ENCODE measurements at regions not wholly inside any gene's neighbourhood (a gene's known extent, or its start where the extent isn't known, plus 50 kb on each side); places are given as distances from the start of the nearest gene placed in this dataset.

DNA sequence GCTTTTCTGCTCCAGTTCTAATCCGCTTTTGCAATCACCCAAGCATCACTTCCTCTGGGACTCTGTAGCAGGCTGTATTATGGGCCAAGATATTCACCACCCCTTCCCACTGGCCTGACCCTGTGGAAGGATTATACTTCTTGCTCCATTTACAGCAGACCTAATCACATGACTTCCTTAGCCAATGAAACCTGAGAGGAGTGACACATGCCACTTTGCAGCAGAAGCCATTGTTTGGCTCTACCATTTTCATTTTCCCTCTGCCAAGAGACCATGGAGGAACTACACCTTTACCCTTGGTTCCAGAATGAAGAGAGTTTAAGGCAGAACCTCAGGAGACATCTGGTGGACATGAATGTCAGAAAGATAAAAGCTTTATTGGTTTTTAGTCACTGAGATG lies 134.9 kb upstream of the HSD17B12 start:
- no peak for DNase-seq

DNA sequence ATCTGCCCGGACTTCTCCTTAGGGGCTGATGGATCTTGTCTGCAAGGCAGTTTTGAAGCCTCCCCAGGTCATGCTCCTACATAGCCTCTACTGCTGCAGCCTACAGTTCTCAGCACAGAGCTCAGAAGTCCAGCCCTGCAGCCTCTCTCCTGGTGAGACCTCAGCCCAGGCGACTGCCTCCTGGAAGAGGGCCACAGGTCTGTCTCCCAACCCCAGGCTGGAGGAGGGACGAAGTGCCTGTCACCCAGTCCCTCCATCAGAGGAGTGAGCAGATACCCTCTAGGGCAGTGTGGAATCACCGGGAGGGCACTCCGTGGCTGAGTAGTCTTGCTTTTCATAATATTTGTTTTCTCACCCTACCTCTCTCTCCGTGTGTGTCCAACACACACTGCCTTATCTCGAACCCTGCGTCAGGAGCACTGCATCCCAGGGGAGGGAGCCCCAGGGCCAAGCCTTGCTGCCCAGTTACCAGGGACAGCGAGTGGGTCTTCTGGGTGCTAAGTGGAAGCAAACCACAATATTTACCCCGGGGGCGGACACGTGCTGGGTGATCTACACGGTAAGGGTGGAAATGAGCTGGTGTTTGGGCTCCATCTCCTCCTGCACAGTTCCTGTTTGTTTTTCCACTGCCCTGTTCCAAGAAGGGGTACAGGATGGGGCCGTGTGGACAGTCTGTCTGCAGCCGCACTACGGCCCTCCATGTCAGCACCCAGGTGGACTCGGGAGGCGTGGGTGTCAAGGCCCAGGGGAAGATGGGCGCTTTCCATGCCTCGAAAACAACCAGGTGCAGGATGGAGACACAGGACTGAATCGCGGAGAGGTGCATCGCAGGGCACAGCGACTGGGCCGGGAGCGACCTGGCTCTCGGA lies 133.7 kb upstream of the HSD17B12 start:
- DNase-seq, result no peak

DNA sequence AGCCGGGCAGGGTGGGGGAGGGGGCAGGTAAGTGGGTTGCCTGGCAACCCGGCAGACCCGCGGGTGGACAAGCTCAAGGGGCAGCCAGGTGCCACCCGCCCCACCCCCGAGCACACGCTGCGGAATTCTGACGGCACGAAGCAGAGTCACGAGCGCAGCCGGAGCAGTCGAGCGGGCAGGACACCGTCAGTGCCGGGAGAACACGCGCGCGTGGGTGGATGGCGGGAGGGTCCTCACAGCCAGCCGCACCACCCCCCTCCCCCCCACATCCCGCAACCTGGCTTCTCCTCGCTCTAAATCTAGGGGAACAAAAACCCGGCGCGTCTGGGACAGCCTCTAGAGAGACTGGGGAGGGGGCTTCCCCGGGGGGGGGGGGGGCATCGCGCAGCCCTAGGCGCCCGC lies 133.1 kb upstream of the HSD17B12 start:
- DNase-seq, result no peak

DNA sequence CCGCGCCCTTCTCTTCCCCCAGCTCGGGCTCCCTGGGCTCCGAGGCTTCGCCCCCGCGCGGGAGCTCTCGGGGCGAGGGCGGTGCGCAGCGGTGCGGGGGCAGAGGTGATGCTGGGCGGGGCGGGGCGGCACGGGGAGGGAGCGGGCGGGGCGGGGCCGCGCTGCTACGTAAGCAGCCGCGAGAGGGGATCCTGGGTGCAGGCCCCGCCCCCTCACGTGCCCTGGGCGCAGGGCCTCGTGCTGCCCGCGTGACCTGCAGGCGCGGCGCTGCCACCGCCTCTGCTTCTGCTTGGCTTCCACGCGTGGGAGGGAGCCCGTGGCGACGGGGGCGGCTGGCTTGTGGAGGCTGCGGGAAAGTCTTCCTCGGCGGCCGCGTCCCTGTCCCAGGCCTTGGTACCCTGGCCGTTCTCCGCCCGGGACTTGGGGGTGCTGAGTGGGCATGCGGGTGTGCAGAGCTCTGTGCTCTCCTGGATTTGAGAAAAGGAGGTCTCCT lies 132.6 kb upstream of the HSD17B12 start:
- no peak for DNase-seq

DNA sequence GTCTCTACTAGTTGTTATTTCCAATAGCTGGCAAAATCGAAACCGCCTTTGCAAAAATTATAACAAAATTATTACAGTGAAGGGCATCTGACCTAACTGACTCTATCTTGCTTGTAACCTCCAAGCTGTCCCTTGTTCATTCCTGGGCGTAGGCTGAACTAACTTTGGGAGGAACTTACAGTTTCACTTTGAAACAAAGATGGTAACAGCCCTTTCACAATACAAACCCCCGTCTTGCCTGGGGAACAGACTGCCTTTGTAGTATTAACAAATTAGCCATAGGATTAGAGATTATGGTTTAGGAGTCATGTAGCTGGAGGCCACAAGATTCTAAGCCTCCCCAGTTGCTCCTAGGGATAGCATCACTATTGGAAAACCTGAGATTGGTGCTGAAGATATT lies 131.6 kb upstream of the HSD17B12 start:
- DNase-seq, result no peak

DNA sequence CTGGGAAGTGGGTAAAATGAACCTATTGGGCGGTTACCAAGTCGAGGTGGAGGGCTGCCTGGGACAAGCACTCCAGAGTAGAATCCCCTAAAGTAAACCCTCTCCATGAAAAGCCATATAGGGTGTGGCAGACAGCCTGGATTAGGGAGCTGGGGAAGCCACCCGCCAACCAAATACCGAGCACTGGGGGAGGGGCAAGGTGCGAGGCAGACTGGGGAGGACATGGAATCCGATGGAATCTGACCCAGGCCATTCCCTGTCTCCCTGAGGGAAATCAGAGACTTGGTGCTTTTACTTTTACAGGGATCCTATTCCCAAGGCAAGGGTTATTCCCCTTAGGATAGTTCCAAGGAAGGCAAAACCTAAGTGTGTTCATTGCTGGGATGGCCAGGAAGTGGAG lies 130.9 kb upstream of the HSD17B12 start:
- no peak for DNase-seq

DNA sequence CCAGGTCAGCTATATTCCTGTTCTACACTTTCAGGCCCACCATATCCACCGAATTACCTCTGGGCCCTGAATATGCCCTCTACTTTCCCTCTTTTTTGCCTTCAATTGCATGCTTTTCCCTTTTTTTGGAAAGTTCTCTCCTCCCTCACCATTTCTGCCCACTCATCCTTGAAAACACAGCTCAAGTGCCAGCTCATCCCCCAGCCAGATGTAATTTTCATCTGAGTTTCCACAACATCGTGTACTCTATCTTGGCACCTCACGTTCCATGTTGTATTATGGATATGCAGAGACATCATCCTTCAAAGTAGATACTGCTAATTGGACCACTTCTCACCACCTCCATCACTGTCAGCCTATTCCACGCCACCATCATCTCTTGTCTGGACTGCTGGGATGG lies 129.8 kb upstream of the HSD17B12 start:
- DNase-seq, result no peak

DNA sequence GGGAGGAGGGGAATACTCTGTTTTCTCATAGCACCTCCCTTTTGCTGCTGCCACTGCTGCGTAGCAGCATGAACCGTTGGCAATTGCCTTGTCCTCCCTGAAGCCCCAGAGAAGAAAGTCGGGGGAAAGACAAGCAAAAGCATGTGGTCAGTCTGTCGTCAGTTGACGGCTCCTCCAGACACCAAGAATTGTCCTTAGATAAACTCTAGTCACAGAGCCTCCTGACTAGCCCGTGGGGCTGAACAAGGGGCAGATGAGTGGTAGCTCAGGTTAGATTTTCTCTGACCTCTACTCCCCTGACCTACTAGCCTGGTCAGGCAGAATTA lies 126.4 kb upstream of the HSD17B12 start:
- DNase-seq, result no peak

DNA sequence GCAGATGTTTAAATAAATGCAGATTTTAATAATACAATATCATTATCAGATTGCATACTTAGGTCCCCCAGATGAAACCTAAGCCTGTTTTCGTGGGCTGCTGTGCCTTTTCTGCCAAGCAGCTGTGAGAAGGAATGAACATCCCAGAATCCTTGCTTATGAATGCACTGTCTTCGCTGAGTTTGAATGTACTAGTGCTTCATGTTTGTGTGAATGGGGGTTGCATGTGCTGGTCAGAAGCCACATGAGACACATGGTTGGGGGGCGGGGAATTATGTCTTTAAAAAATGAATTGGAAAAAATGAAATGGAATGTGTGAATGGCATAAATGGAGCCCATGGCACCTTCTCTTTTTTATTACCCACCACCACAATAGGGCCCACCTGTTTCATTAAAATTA lies 125.4 kb upstream of the HSD17B12 start:
- no peak for DNase-seq

DNA sequence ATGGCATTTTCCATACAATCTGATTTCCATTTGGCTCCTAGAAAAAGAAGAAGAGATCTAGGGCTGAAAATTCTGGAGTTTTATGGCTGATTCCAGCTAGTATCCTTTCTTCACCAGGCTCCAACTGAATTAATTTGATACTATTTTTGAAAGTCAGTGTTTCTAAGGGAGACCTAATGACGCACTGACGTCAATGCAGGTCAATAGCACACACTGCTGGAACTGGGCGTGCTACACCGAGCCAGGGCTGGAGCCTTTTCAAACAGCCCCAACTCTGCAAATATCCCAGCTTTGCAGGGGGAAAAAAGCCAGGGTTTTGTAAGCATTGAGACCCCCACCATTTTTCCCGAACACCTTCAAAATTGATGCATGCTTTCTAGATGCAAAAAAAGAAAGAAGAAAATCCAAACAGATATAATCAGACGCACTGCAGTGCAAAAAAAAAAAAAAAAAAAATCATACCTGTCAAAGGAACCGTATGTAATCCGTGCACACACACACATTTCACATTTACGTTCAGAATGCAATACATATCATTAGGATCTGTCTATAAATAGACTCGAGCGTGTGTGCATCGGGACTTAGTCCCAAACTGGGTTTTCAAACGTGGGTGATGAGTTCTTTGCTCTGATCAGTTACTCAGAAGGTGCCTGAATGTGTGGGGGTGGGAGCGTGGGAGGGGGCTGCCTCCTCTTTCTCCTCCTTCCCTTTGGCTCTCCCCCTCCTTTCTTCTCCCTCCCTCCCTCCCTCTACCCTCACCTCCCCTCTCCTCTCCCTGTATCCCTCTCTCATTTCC lies 124.5 kb upstream of the HSD17B12 start:
- no peak for DNase-seq

DNA sequence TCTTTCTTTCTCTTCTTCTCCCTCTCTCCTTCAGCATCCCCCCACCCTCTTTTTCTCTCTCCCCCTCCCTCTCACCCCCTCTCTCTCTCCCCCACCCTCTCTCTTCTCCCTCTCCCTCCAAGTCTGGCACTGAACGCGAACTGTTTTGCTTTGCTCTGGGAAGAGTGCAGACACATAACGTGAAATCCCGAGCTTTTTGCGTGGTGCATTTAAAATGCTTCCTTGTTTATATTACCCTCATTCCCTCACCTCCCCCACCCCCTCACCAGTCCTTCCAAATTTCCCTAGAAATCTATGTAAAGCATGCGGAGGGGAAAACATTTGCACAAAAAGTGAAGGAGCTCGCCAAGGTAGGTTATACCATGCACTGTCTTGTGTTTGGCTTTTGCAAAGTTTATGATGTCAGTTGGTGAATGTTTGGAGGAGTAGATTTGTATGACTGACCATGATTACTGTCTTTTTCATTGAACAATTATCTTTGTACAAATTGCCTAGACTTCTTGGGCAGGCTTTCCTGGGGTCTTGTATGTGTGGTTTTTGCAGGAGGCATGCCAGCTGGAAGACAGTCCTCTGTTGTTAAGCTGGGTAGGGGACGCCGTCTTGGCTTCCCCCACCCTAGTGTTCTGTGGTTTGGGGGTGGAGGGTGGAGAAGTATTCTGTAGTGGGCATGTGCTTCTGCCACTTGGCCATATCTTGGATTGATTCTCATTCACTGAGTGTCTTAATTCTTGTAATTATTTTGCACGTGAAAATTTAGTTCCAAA lies 123.7 kb upstream of the HSD17B12 start:
- no peak for DNase-seq

DNA sequence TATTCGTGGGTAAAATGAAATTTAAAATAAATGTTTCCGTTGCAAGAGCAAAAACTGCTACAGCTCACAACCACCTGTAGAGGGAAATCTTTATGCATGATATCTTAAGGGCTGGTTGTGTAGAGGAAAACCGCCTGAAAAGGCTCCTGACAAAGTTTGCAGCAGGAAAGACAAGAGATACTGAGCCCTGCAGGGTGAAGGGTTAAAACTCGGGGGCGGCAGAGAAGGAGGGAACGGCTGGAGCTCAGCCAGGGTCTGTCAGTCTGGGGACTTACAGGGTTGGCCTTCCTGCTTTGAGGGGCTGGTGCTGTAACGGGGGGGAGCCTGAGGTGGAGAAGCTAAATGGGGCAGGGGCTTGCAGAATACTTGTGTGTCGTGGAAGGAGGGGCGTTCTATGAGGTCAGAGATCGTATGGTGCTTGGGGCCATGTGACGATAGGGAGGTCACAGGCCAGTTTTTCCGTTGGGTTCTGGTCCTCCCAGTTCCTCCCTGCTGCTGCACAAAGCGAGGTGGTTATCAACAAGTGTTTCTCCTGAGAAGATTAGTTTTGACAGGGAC lies 122.9 kb upstream of the HSD17B12 start:
- no peak for DNase-seq

DNA sequence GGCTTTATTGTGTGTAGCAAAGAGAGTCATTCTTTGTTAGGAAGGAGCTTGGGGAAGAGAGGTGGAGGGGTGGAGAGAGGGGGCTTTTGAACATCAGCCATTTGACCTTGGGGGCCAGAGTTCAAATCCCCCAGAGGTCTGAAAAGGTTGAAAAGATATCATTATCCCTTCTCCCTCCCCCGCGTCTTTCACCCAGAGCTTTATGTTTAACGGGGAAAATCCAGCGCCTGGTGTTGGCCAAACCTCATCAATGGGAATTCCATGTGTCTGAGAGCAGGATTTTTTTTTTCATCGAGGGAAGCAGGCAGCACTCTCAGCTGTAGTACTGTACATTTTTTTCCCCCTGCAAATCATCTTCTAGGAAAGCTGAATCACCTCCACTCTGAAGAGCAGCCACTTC lies 122.4 kb upstream of the HSD17B12 start:
- no peak for DNase-seq

DNA sequence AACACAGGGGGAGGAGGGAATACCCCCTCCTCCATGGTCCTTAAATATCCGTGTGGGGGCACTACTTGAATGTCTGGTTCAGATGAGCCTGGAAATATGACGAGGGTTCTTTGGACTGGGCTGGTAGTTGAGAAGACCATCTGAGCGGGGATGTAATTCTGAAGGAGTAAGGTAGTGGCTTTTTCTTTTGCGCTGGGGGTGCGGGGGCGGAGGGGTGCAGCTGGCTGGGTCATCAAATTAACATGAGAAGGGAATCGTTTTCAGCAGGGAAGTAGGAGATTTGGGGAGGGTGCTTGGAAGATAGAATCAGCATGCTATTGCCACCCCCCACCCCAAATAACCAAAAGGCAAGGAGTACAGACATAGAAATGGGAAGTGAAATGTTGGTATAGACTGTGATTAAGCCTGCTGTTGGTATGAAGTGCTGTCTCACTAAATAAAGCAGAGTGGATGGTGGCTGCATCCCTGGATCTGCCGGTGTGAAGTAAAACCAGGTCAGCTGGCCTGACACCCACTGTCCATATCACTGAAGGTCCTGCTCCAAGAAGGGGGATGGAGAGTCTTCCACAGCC lies 121.9 kb upstream of the HSD17B12 start:
- DNase-seq, result no peak

DNA sequence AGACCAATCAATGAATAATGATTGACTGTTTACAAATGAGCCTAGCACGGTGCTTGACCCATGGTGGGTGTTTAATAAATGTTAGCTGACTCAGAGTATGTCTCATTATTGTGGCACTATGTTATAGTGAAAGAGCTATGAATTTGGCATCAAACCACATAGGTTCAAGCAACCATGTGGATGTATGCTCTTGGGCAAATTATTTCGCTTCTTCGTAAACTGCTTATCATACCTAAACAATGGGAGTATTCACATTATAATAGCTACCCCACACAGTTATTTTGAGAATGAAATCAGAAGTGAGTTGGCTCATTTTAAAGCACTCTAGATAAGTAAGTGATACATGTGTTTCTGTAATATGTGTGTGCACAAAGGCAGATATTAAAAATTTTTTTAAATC lies 118.7 kb upstream of the HSD17B12 start:
- DNase-seq, result no peak

DNA sequence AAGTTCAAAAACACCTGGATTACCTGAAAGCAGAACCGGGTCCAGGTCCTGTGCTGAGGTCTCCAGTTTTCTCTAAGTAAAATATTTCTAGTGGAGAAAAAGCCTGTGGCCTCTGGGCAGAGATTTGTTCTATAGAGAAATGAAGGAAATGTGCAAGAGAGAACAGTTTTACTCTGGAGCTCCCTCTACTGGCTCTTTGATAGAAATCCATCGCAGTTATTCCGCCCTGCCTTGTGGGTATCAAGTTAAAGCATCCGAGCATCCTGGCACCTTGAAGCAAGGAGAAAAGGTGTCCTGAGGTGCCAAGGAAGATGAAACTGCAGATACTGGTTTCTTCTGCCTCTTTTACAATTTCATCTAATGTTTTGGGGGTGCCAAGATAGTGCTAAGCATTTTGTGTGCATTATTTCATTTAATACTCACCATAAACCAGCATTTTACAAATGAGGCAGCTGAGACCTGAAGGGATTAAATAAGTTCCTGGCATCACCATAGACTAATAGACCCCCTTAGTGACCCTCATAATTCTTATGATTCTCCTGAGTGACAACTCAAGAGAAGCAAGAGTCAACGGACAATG lies 113.1 kb upstream of the HSD17B12 start:
- DNase-seq, result peak; percentile 38

DNA sequence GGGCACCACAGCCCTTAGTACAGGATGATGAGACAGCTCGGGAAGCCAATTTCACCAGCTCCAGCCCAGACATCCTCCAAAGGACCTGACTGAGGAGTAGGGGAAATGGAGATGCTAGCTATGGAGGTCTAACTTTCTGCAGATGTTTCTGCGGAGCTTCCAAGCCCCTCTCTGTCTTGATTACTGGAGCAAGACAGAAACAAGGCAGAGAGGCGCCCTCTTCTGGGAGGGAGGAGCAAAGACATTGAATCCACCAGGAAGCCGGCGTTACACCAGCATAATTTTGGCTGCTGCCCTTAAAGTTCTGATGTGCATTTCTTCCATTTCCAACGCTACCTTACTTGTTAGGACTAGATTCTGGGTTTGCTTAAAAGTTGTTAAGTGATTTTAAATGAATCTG lies 107.3 kb upstream of the HSD17B12 start:
- DNase-seq, result peak; percentile 29

DNA sequence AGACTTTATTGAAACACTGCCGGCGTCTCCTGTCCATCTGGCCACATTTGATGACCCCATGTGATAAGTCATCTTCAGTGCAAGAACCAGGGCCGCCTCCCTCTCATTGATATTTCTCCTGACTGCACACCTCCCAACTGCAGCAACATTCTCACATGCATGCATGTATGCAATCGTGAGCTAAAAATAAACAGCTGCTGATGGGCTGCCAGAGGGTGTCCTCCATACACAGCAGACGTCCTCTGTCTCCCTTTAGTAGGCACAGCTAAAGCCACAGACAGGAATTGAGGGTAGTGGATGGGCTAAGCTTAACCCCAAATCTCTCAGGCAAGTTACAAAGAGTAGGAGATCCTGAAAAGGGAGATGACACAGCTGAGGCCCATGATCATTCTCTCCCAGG lies 106.7 kb upstream of the HSD17B12 start:
- DNase-seq, result no peak

DNA sequence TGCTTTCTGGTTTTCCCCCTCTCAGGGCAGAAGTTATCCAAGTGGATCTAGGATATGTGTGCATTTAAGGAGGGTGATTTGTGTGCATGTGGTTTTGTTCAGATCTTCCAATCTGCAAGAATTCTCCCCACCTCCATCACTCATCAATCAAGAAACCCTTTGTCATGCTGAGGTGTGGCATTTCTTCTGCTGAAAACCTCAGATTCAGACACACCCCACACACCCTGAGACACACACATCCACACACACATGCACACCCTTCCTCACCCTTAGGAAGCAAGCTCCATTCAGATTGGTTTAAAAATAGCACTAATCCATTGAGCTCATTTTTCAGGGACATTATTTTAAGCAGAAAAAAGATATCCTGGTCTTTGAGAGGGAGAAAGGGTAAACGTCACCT lies 106.1 kb upstream of the HSD17B12 start:
- DNase-seq, result no peak

DNA sequence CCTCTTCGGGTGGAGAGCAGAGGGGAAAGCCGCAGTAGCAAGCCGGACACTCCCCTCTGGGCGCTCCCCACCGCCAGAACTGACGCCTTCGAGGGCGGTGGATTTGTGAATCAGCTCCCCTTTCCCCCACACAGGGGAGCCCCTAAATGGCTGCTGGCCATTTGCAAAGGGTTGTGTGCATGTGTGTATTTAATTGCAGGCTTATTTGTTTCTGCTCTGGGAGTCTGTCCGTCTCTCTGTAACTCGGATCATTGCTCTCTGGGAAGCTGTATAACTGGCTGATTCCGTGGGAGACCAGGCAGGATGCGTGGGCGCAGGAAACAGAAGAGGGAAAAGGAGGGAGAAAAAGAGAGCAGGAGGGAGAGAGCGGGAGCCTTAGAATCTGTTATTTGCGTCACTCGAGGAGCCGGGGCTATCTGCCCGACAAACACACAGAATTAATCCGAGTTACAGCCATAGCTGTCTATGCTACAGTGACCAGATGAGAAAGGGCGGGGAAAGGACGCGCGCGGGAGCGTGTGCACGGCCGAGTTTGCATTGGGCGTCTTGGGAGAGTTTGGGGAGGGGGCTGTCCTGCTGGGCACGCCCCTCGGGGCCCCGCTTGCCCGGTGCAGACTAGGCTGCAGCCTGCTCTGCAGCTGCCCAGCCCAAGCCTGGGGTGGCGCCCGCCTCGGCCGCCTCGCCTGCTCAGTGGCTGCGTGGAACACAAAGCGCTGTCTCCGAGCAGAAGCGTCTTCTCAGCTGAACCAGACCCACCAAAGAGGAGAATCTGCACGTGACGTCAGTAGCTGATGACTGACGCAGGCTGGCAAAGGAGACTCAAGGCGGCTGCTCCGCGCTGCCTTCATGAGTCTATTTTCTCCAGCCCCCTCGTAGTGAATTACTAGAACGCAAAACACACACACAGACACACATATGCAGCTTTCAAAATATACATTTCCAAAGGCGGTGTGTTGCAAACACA lies 105.3 kb upstream of the HSD17B12 start:
- DNase-seq, result no peak

DNA sequence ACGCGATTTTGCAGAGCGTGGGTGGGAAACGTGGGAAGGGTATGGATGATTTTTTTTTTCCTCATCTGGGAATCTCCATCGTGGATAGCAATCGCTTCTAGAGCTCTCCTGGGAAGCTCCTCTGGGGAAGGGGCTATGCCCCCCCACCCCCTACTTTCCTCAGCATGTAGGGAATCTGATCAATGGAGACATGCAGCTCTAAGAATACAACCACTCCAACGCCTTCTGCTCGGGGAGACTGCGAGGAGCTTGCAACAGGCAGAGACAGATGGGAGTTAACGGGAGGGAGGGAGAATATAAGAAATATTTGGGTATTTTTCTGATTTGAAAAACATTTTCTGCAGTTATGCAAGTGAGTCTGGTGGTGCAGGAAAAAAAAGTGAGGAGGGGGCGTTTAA lies 104.6 kb upstream of the HSD17B12 start:
- DNase-seq, result no peak

Data from activated CD4-positive, alpha-beta T cell treated with anti-CD3 and anti-CD28 coated beads, Interleukin-2, amount 50 U/mL, for 16 hours (primary cell).